A673 (cell line): ENCODE measurements at regions not wholly inside any gene's neighbourhood (a gene's known extent, or its start where the extent isn't known, plus 50 kb on each side); places are given as distances from the start of the nearest gene placed in this dataset.

Source experiments
- EZH2 ChIP-seq: fragments of 200-600 bp; sonication (generic); IDR thresholded peaks from 2 replicates; pipeline ENCODE4 v1.6.1; 2017; ENCODE audit warnings: borderline replicate concordance, low read depth, mild to moderate bottlenecking, mixed read lengths, antibody characterized with exemption, low read length; ENCODE audit not compliant: poor library complexity, severe bottlenecking
- TF ChIP-seq, protein P1 (sequence below): fragments of 300-800, 200-600 bp; sonication (generic); conservative IDR thresholded peaks from 2 replicates; pipeline ENCODE4 v1.5.1; 2017; ENCODE audit warnings: low read depth, mild to moderate bottlenecking, antibody characterized with exemption, low read length, moderate library complexity, mixed read lengths

DNA sequence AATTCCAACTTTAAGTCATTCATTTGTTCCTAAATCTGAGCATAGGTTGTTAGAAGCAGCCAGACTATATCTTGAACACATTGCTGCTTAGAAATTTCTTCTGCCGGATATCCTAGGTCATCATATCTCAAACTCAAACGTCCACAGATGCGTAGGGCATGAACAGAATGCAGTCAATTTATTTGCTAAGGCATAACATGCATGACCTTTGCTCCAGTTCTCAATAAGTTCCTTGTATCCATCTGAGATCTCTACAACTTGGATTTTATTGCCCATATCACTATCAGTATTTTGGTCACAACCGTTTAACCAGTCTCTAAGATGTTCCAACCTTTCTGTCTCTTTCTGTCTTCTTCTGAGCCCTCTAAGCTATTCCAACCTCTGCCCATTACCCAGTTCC, 210.9 kb upstream of the MANEA start:
- TF ChIP-seq, protein P1, sequence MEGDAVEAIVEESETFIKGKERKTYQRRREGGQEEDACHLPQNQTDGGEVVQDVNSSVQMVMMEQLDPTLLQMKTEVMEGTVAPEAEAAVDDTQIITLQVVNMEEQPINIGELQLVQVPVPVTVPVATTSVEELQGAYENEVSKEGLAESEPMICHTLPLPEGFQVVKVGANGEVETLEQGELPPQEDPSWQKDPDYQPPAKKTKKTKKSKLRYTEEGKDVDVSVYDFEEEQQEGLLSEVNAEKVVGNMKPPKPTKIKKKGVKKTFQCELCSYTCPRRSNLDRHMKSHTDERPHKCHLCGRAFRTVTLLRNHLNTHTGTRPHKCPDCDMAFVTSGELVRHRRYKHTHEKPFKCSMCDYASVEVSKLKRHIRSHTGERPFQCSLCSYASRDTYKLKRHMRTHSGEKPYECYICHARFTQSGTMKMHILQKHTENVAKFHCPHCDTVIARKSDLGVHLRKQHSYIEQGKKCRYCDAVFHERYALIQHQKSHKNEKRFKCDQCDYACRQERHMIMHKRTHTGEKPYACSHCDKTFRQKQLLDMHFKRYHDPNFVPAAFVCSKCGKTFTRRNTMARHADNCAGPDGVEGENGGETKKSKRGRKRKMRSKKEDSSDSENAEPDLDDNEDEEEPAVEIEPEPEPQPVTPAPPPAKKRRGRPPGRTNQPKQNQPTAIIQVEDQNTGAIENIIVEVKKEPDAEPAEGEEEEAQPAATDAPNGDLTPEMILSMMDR = no peak
- TF ChIP-seq EZH2 = no peak
